ENCODE measurements at regions not wholly inside any gene's neighbourhood (a gene's known extent, or its start where the extent isn't known, plus 50 kb on each side); places are given as distances from the start of the nearest gene placed in this dataset.
A peak's percentile ranks its signal among the peaks of the same experiment; 100 is the strongest.

- Mint-ChIP-seq H3K4me1 (no peaks in the 10 kb centered on the region), H3K4me3 (no peak overlapping the region), H3K9me3 (no peaks in the 10 kb centered on the region), H3K27me3 (no peaks in the 10 kb centered on the region), H3K27ac (no peak overlapping the region), H3K36me3 (ENCODE audit: low read depth) (no peaks in the 10 kb centered on the region)
- no peak for ATAC-seq (replicated peaks)
These were observed 141.7 kb upstream of the SYT6 start for GRCh38 chr1:114295321-114295720.

GRCh38 chr1:114292835-114293234, 139.2 kb upstream of the SYT6 start:
- Mint-ChIP-seq H3K9me3 (no peaks in the 10 kb centered on the region), H3K27me3 (no peaks in the 10 kb centered on the region)
- ATAC-seq (replicated peaks): no peak

GRCh38 chr1:114292194-114292593, 138.5 kb upstream of the SYT6 start:
- no peak overlapping the region for H3K27ac Mint-ChIP-seq
- H3K4me3 Mint-ChIP-seq: no peak overlapping the region
- H3K9me3 Mint-ChIP-seq: no peaks in the 10 kb centered on the region
- H3K27me3 Mint-ChIP-seq: no peaks in the 10 kb centered on the region
- H3K4me1 Mint-ChIP-seq: no peaks in the 10 kb centered on the region
- no peak for ATAC-seq (replicated peaks)
- H3K36me3 Mint-ChIP-seq (ENCODE audit: low read depth): no peaks in the 10 kb centered on the region

More at GRCh38 chr1:114292835-114293234, 139.2 kb upstream of the SYT6 start:
- Mint-ChIP-seq H3K4me3 (no peak overlapping the region), H3K4me1 (no peaks in the 10 kb centered on the region), H3K27ac (no peak overlapping the region), H3K36me3 (ENCODE audit: low read depth) (no peaks in the 10 kb centered on the region)

GRCh38 chr1:114290776-114291175, 137.1 kb upstream of the SYT6 start:
- Mint-ChIP-seq H3K4me1 (no peaks in the 10 kb centered on the region), H3K4me3 (no peak overlapping the region), H3K27me3 (no peaks in the 10 kb centered on the region), H3K9me3 (no peaks in the 10 kb centered on the region), H3K36me3 (ENCODE audit: low read depth) (no peaks in the 10 kb centered on the region), H3K27ac (no peak overlapping the region)
- no peak for ATAC-seq (replicated peaks)

GRCh38 chr1:114290341-114290740, 136.7 kb upstream of the SYT6 start:
- Mint-ChIP-seq H3K4me1 (no peaks in the 10 kb centered on the region), H3K27ac (no peak overlapping the region), H3K27me3 (no peaks in the 10 kb centered on the region), H3K9me3 (no peaks in the 10 kb centered on the region), H3K36me3 (ENCODE audit: low read depth) (no peaks in the 10 kb centered on the region), H3K4me3 (no peak overlapping the region)
- ATAC-seq (replicated peaks): no peak

- no peak for ATAC-seq (replicated peaks)
These were observed 136.2 kb upstream of the SYT6 start for GRCh38 chr1:114289824-114290223.

GRCh38 chr1:114289306-114289705, 135.6 kb upstream of the SYT6 start:
- Mint-ChIP-seq H3K27me3 (no peaks in the 10 kb centered on the region), H3K4me1 (no peaks in the 10 kb centered on the region), H3K9me3 (no peaks in the 10 kb centered on the region), H3K27ac (no peak overlapping the region), H3K36me3 (ENCODE audit: low read depth) (no peaks in the 10 kb centered on the region), H3K4me3 (no peak overlapping the region)
- ATAC-seq (replicated peaks): no peak

More at GRCh38 chr1:114289824-114290223, 136.2 kb upstream of the SYT6 start:
- Mint-ChIP-seq H3K36me3 (ENCODE audit: low read depth) (no peaks in the 10 kb centered on the region), H3K27me3 (no peaks in the 10 kb centered on the region), H3K4me1 (no peaks in the 10 kb centered on the region), H3K27ac (no peak overlapping the region), H3K9me3 (no peaks in the 10 kb centered on the region), H3K4me3 (no peak overlapping the region)

- Mint-ChIP-seq H3K4me1 (no peaks in the 10 kb centered on the region), H3K36me3 (ENCODE audit: low read depth) (no peaks in the 10 kb centered on the region), H3K27ac (no peak overlapping the region), H3K4me3 (no peak overlapping the region), H3K9me3 (no peaks in the 10 kb centered on the region), H3K27me3 (no peaks in the 10 kb centered on the region)
- no peak for ATAC-seq (replicated peaks)
These were observed 133.3 kb upstream of the SYT6 start for GRCh38 chr1:114286960-114287359.

GRCh38 chr1:114286179-114286578, 132.5 kb upstream of the SYT6 start:
- Mint-ChIP-seq H3K36me3 (ENCODE audit: low read depth) (no peaks in the 10 kb centered on the region), H3K9me3 (no peaks in the 10 kb centered on the region), H3K27ac (no peak overlapping the region), H3K27me3 (no peaks in the 10 kb centered on the region), H3K4me1 (no peaks in the 10 kb centered on the region), H3K4me3 (no peak overlapping the region)
- ATAC-seq (replicated peaks): no peak

GRCh38 chr1:114282751-114283403, 129.2 kb upstream of the SYT6 start:
- peak; percentile 98 for ATAC-seq (replicated peaks)
- Mint-ChIP-seq H3K27me3 (no peaks in the 10 kb centered on the region), H3K27ac (no peak overlapping the region), H3K4me3 (no peak overlapping the region), H3K36me3 (ENCODE audit: low read depth) (no peaks in the 10 kb centered on the region), H3K4me1 (no peaks in the 10 kb centered on the region), H3K9me3 (no peaks in the 10 kb centered on the region)

- Mint-ChIP-seq H3K27me3 (peaks cover 7% of the 10 kb centered on the region), H3K36me3 (ENCODE audit: low read depth) (no peaks in the 10 kb centered on the region), H3K4me1 (no peaks in the 10 kb centered on the region), H3K27ac (no peak overlapping the region), H3K4me3 (no peak overlapping the region), H3K9me3 (no peaks in the 10 kb centered on the region)
- no peak for ATAC-seq (replicated peaks)
These were observed 125.2 kb upstream of the SYT6 start for GRCh38 chr1:114278911-114279310.

GRCh38 chr1:114278430-114278829, 124.8 kb upstream of the SYT6 start:
- no peaks in the 10 kb centered on the region for H3K4me1 Mint-ChIP-seq
- H3K27me3 Mint-ChIP-seq: peaks cover 7% of the 10 kb centered on the region
- no peaks in the 10 kb centered on the region for H3K36me3 Mint-ChIP-seq (ENCODE audit: low read depth)
- H3K27ac Mint-ChIP-seq: no peak overlapping the region
- H3K4me3 Mint-ChIP-seq: no peak overlapping the region
- no peaks in the 10 kb centered on the region for H3K9me3 Mint-ChIP-seq
- no peak for ATAC-seq (replicated peaks)

GRCh38 chr1:114274621-114275317, 121.1 kb upstream of the SYT6 start:
- ATAC-seq (replicated peaks): no peak
- no peaks in the 10 kb centered on the region for H3K9me3 Mint-ChIP-seq
- peaks cover 7% of the 10 kb centered on the region for H3K27me3 Mint-ChIP-seq
- no peak overlapping the region for H3K27ac Mint-ChIP-seq
- H3K36me3 Mint-ChIP-seq (ENCODE audit: low read depth): no peaks in the 10 kb centered on the region
- H3K4me3 Mint-ChIP-seq: no peak overlapping the region
- H3K4me1 Mint-ChIP-seq: no peaks in the 10 kb centered on the region

GRCh38 chr1:114272593-114272992, 118.9 kb upstream of the SYT6 start:
- Mint-ChIP-seq H3K27ac (no peak overlapping the region), H3K9me3 (no peaks in the 10 kb centered on the region), H3K4me3 (no peak overlapping the region), H3K4me1 (no peaks in the 10 kb centered on the region), H3K36me3 (ENCODE audit: low read depth) (no peaks in the 10 kb centered on the region), H3K27me3 (peaks cover 11% of the 10 kb centered on the region)
- no peak for ATAC-seq (replicated peaks)

GRCh38 chr1:114270718-114271117, 117.0 kb upstream of the SYT6 start:
- no peak for ATAC-seq (replicated peaks)
- Mint-ChIP-seq H3K4me1 (no peaks in the 10 kb centered on the region), H3K27me3 (peaks cover 17% of the 10 kb centered on the region), H3K36me3 (ENCODE audit: low read depth) (no peaks in the 10 kb centered on the region), H3K27ac (no peak overlapping the region), H3K9me3 (peaks cover 4% of the 10 kb centered on the region), H3K4me3 (no peak overlapping the region)

Measured in activated T-helper 17 cell treated with anti-CD3 and anti-CD28 coated beads, Interleukin-2, amount 50 U/mL, for 72 hours (primary cell).